Brain microvascular endothelial cell (primary cell): ENCODE measurements at regions not wholly inside any gene's neighbourhood (a gene's known extent, or its start where the extent isn't known, plus 50 kb on each side); places are given as distances from the start of the nearest gene placed in this dataset.
"Not testable (repeated sequence)": the region's sequence is repeated elsewhere in the genome, so short reads cannot be mapped to it uniquely, and the experiment has no call there.

Experiments
- DNase-seq: peaks from one replicate; pipeline ENCODE4 v3.0.0-alpha.2; 2020
- H3K27ac ChIP-seq: fragments of 250-450 bp; sonication (Bioruptor Pico); 2 replicates; pipeline ENCODE4 v1.5.1; 2020; ENCODE audit warnings: mild to moderate bottlenecking, moderate library complexity
- H3K27me3 ChIP-seq: fragments of 250-450 bp; sonication (Bioruptor Pico); replicated peaks from 2 replicates; pipeline ENCODE4 v1.5.1; 2020; ENCODE audit warnings: mild to moderate bottlenecking
- H3K36me3 ChIP-seq: fragments of 250-450 bp; sonication (Bioruptor Pico); replicated peaks from 2 replicates; pipeline ENCODE4 v1.5.1; 2020; ENCODE audit warnings: mild to moderate bottlenecking
- H3K4me3 ChIP-seq: 2 replicates; pipeline ENCODE4 v1.5.1; 2011; ENCODE audit warnings: low read depth, mild to moderate bottlenecking, control low read depth, low read length, moderate library complexity
- in situ Hi-C: cut with HindIII; loops from 2 replicates; pipeline ENCODE4 v1.10.0; 2017; ENCODE audit warnings: low sequenced_read_pairs, low pct_ligation_motif_present
- TF ChIP-seq, protein P1 (sequence below): IDR thresholded peaks from 2 replicates; pipeline ENCODE4 v1.5.1; 2011; ENCODE audit warnings: low read depth, mild to moderate bottlenecking, moderate library complexity, low read length, control low read depth, inconsistent platforms; ENCODE audit errors: missing control alignments

DNA sequence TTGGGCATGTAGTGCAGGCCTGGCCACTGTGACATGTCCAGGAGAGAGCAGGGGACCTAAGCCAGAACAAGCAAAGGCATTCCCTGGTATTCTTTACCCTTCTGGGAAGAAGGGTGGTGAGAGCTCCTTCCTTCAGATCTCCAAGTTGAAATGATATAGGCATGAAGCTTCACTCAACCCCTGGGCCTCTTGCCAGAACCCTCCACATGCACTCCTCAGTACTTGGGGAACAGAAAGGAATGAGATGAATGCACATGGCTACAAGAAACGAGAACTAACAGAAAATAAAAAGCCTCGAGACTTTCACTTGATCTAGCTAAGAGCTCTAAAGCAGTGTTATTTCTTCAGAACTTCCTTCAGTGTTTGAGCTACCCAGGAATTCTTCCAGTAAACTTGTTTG lies 262.2 kb downstream of the ETV1 start:
- no peaks in the 10 kb centered on the region for H3K36me3 ChIP-seq
- DNase-seq: no peak
- in situ Hi-C loops: no loop called here

DNA sequence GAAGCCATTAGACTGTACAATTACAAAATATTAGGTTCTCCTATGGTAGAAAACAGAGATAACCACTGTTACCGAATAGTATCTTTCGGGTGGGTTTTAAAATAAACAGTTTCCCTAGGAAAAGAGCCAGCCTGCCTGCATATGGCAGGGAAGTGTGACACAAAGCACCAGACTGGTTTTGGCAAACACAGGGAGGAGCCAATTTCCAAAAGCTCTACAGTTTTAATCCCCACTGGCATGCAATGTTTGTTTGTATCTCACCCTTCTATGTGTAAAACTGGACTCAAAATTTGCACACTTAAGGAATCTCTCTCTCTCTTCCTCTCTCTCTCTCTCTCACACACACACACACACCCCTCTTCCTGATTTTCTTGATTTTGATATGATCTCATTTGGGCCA lies 261.7 kb downstream of the ETV1 start:
- in situ Hi-C loops: no loop called here

More for the DNA sequence above, 262.2 kb downstream of the ETV1 start:
- H3K4me3 ChIP-seq: no peak overlapping the region
- no peaks in the 10 kb centered on the region for H3K27me3 ChIP-seq
- TF ChIP-seq, protein P1, sequence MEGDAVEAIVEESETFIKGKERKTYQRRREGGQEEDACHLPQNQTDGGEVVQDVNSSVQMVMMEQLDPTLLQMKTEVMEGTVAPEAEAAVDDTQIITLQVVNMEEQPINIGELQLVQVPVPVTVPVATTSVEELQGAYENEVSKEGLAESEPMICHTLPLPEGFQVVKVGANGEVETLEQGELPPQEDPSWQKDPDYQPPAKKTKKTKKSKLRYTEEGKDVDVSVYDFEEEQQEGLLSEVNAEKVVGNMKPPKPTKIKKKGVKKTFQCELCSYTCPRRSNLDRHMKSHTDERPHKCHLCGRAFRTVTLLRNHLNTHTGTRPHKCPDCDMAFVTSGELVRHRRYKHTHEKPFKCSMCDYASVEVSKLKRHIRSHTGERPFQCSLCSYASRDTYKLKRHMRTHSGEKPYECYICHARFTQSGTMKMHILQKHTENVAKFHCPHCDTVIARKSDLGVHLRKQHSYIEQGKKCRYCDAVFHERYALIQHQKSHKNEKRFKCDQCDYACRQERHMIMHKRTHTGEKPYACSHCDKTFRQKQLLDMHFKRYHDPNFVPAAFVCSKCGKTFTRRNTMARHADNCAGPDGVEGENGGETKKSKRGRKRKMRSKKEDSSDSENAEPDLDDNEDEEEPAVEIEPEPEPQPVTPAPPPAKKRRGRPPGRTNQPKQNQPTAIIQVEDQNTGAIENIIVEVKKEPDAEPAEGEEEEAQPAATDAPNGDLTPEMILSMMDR: no peak
- no peak overlapping the region for H3K27ac ChIP-seq

DNA sequence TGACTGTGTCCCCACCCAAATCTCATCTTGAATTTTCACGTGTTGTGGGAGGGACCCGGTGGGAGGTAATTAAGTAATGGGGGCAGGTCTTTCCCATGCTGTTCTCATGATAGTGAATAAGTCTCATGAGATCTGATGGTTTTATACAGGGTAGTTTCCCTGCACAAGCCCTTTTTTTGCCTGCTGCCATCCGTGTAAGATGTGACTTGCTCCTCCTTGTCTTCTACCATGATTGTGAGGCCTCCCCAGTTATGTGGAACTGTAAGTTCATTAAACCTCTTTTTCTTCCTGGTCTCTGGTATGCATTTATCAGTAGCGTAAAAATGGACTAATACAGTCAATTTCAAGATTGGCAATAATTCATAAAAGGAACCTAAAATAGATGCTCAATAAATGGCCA lies 261.0 kb downstream of the ETV1 start:
- DNase-seq, H3K4me3 ChIP-seq, in situ Hi-C loops, H3K36me3 ChIP-seq, H3K27me3 ChIP-seq, H3K27ac ChIP-seq: not testable (repeated sequence)

More for the DNA sequence above, 261.7 kb downstream of the ETV1 start:
- TF ChIP-seq, protein P1: no peak
- Histone ChIP-seq H3K27ac (no peak overlapping the region), H3K4me3 (no peak overlapping the region), H3K27me3 (no peaks in the 10 kb centered on the region), H3K36me3 (no peaks in the 10 kb centered on the region)
- DNase-seq: no peak

DNA sequence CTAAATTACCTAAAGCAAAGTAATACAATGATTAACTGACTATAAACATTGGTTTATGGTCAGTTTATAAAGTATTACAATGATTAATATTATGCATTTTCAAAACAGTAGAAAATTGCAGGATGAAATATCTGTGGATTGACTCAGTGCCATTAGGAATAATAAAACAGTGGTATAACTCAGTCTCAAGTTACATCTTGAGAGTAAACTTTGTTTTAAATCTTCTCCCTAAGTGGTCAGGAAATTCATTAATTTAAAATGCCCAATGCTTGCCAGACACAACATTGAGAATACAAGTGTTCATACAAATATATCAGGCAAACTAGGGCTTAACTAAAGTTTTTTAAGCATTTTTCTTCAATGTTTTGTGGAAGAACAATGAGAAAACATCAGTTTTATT lies 257.8 kb downstream of the ETV1 start:
- TF ChIP-seq, protein P1: no peak
- no peak for DNase-seq
- Histone ChIP-seq H3K27me3 (no peaks in the 10 kb centered on the region), H3K4me3 (no peak overlapping the region), H3K36me3 (no peaks in the 10 kb centered on the region), H3K27ac (no peak overlapping the region)
- in situ Hi-C loops: no loop called here

DNA sequence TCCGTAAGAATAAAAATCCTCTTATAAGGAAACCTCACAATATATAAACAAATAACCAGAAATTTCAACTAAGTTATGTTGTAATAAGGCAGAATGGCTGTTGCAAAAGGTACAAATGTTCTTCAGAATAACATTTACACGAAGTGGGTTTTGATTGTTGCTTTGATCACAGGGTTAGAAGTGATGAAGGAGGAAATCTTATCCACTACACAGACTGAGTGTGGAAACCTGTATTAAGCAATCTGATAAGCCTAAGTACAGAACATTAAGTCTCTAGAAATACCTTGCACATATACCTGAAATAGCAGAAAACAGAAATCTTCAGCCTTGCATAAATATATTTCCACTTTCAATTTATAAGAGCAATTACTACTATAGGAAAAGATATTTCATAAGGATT lies 251.9 kb downstream of the ETV1 start:
- H3K36me3 ChIP-seq: no peaks in the 10 kb centered on the region
- no peak overlapping the region for H3K27ac ChIP-seq
- TF ChIP-seq, protein P1: no peak
- in situ Hi-C loops: no loop called here
- no peaks in the 10 kb centered on the region for H3K27me3 ChIP-seq
- DNase-seq: no peak
- H3K4me3 ChIP-seq: no peak overlapping the region

DNA sequence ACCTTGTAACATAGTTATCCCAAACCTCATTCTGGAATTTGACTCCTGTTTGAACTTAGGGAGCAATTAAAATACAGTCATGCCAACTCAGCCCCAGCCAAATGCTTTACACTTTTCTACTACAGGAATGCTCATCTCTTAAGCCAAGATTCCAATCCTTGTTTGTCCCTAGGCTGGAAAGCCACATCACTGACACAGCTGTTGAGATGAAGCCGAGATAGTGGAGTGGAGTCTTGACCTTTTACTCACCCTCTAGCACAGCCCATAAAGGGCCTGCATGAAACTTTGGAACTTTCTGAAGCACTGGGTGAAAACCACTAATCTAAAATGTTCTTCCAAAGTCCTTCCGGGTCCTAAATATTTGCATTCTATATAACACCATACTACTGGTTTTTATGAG lies 247.3 kb downstream of the ETV1 start:
- peak; percentile 74 for DNase-seq

More for the DNA sequence above, 247.3 kb downstream of the ETV1 start:
- Histone ChIP-seq H3K27me3 (no peaks in the 10 kb centered on the region), H3K4me3 (no peak overlapping the region), H3K36me3 (no peaks in the 10 kb centered on the region), H3K27ac (peak overlapping the region; percentile 49)
- TF ChIP-seq, protein P1: no peak
- in situ Hi-C loops: no loop called here
